Ramos (cell line): ENCODE measurements at regions not wholly inside any gene's neighbourhood (a gene's known extent, or its start where the extent isn't known, plus 50 kb on each side); places are given as distances from the start of the nearest gene placed in this dataset.

Experiments
- in situ Hi-C: fragments of 300-500 bp; cut with MboI; formaldehyde crosslinking; loops from one replicate; pipeline ENCODE4 v1.14.3; 2022; ENCODE audit warnings: low sequenced_read_pairs; ENCODE audit not compliant: unreplicated experiment

GRCh38 chr16:85392756-85393673, 220.1 kb upstream of the GSE1 start:
- in situ Hi-C loops = no loop called here

- in situ Hi-C loops = no loop called here
Observed at GRCh38 chr16:85393674-85394451, 219.3 kb upstream of the GSE1 start.

GRCh38 chr16:85394456-85395206, 218.5 kb upstream of the GSE1 start:
- in situ Hi-C loops = no loop called here

GRCh38 chr16:85395207-85395912, 217.8 kb upstream of the GSE1 start:
- in situ Hi-C loops = no loop called here

GRCh38 chr16:85395913-85396878, 216.9 kb upstream of the GSE1 start:
- in situ Hi-C loops = no loop called here

- in situ Hi-C loops = no loop called here
Observed at GRCh38 chr16:85396879-85397871, 215.9 kb upstream of the GSE1 start.

- in situ Hi-C loops = no loop called here
Observed at GRCh38 chr16:85398050-85398451, 215.1 kb upstream of the GSE1 start.

- in situ Hi-C loops = no loop called here
Observed at GRCh38 chr16:85398688-85399582, 214.2 kb upstream of the GSE1 start.

- in situ Hi-C loops = no loop called here
Observed at GRCh38 chr16:85399583-85400284, 213.4 kb upstream of the GSE1 start.

GRCh38 chr16:85400305-85401205, 212.6 kb upstream of the GSE1 start:
- in situ Hi-C loops = no loop called here

GRCh38 chr16:85401370-85401916, 211.7 kb upstream of the GSE1 start:
- in situ Hi-C loops = no loop called here

- in situ Hi-C loops = no loop called here
Observed at GRCh38 chr16:85401917-85402766, 211.0 kb upstream of the GSE1 start.

- in situ Hi-C loops = no loop called here
Observed at GRCh38 chr16:85402910-85403692, 210.0 kb upstream of the GSE1 start.
